ENCODE measurements at regions not wholly inside any gene's neighbourhood (a gene's known extent, or its start where the extent isn't known, plus 50 kb on each side); places are given as distances from the start of the nearest gene placed in this dataset.

DNA sequence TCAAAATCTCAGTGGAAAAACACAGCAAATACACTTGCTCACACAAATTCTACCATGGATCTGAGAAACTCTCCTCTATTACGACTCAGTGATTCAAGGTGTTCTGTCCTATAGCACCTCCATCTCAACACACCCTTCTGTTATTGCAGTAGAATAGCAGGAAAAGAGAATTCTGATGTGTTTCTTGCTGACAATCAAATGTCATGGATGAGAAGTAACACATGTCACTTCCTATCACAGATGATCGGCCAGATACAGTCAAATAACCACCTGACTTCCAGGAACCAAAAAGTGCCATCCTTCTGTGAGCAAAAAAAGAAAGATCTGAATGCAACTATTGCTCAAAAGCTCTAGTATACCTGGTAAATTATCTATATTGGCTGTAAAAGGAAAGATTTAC lies 734.2 kb upstream of the GBE1 start:
- Histone ChIP-seq H3K23ac (ENCODE audit: low read length) (no peak overlapping the region), H3K9ac (ENCODE audit: low read length) (no peak overlapping the region), H3K79me2 (ENCODE audit: control insufficient read depth, insufficient read depth, low read length, poor library complexity) (no peaks in the 10 kb centered on the region), H3K27me3 (ENCODE audit: insufficient read depth, low read length) (no peaks in the 10 kb centered on the region), H2AFZ (ENCODE audit: insufficient read depth, low read length, poor library complexity) (no peak overlapping the region), H3K18ac (ENCODE audit: low read length) (no peak overlapping the region), H3K14ac (ENCODE audit: low read length) (no peak overlapping the region), H3K36me3 (ENCODE audit: control insufficient read depth in 1 of 2, insufficient read depth in 2 of 2, low read length in 2 of 2) (no peaks in the 10 kb centered on the region), H3K4ac (ENCODE audit: low read depth, low read length) (no peak overlapping the region), H4K8ac (ENCODE audit: low read depth, low read length) (no peak overlapping the region), H4K12ac (ENCODE audit: low read depth, low read length) (no peak overlapping the region), H2BK120ac (ENCODE audit: insufficient read depth, low read length, poor library complexity) (no peak overlapping the region), H3K4me2 (ENCODE audit: low read length) (no peak overlapping the region), H3K27ac (ENCODE audit: low read depth, low read length) (no peak overlapping the region), H4K91ac (ENCODE audit: low read depth, low read length) (no peak overlapping the region), H3K79me1 (ENCODE audit: low read length) (no peaks in the 10 kb centered on the region), H3K4me1 (ENCODE audit: control insufficient read depth in 1 of 2, insufficient read depth in 2 of 2, low read length in 2 of 2) (no peaks in the 10 kb centered on the region), H2BK12ac (ENCODE audit: low read length) (no peak overlapping the region), H2BK5ac (ENCODE audit: low read depth, low read length, poor library complexity) (no peak overlapping the region), H3K4me3 (ENCODE audit: low read depth, low read length) (no peak overlapping the region), H2AK5ac (ENCODE audit: low read length) (no peak overlapping the region), H3K9me3 (ENCODE audit: insufficient read depth, low read depth, low read length) (no peaks in the 10 kb centered on the region)
- WGBS (ENCODE audit: extremely low coverage, insufficient coverage, insufficient read length) = no CpG with 5 or more reads among the region's 2 CpGs
- no peak for DNase-seq

DNA sequence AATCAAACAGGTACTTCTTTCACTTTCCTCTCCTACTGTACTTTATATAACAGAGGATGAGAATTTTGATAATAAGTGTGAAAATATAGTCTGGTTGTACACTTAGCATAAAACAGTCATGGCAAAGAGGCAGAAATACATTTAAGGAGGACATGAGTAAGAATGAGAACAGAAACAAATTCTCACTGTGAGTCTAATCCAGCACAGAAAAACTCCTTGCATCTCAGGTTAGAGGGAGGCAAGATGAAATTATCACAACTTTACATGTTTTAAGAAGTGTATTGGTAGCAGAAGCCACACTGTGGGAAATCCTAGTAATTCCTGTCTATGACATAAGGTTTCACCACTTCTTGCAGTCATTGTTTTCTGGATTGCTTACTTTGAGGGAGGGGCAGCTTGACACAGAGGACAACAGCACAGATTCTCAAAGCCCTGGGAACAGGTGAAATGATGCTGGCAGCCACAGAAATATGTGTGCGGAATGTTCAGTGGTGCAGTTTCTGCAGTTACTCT lies 733.6 kb upstream of the GBE1 start:
- H3K27ac ChIP-seq (ENCODE audit: low read depth, low read length) = no peak overlapping the region
- H2BK120ac ChIP-seq (ENCODE audit: insufficient read depth, low read length, poor library complexity) = no peak overlapping the region
- H4K12ac ChIP-seq (ENCODE audit: low read depth, low read length) = no peak overlapping the region
- H2BK12ac ChIP-seq (ENCODE audit: low read length) = no peak overlapping the region
- no peaks in the 10 kb centered on the region for H3K4me1 ChIP-seq (ENCODE audit: control insufficient read depth in 1 of 2, insufficient read depth in 2 of 2, low read length in 2 of 2)
- no peak overlapping the region for H3K4ac ChIP-seq (ENCODE audit: low read depth, low read length)
- no peak overlapping the region for H3K4me3 ChIP-seq (ENCODE audit: low read depth, low read length)
- no peak overlapping the region for H3K23ac ChIP-seq (ENCODE audit: low read length)
- no peaks in the 10 kb centered on the region for H3K9me3 ChIP-seq (ENCODE audit: insufficient read depth, low read depth, low read length)
- H2BK5ac ChIP-seq (ENCODE audit: low read depth, low read length, poor library complexity) = no peak overlapping the region
- H2AK5ac ChIP-seq (ENCODE audit: low read length) = no peak overlapping the region
- no peak overlapping the region for H3K14ac ChIP-seq (ENCODE audit: low read length)
- H2AFZ ChIP-seq (ENCODE audit: insufficient read depth, low read length, poor library complexity) = no peak overlapping the region
- no peaks in the 10 kb centered on the region for H3K36me3 ChIP-seq (ENCODE audit: control insufficient read depth in 1 of 2, insufficient read depth in 2 of 2, low read length in 2 of 2)
- H3K79me2 ChIP-seq (ENCODE audit: control insufficient read depth, insufficient read depth, low read length, poor library complexity) = no peaks in the 10 kb centered on the region
- no peaks in the 10 kb centered on the region for H3K79me1 ChIP-seq (ENCODE audit: low read length)
- no peak overlapping the region for H3K18ac ChIP-seq (ENCODE audit: low read length)
- no peak for DNase-seq
- no peak overlapping the region for H4K8ac ChIP-seq (ENCODE audit: low read depth, low read length)
- no peaks in the 10 kb centered on the region for H3K27me3 ChIP-seq (ENCODE audit: insufficient read depth, low read length)
- WGBS (ENCODE audit: extremely low coverage, insufficient coverage, insufficient read length) = no CpG with 5 or more reads among the region's 1 CpG
- H3K9ac ChIP-seq (ENCODE audit: low read length) = no peak overlapping the region
- H3K4me2 ChIP-seq (ENCODE audit: low read length) = no peak overlapping the region
- H4K91ac ChIP-seq (ENCODE audit: low read depth, low read length) = no peak overlapping the region

DNA sequence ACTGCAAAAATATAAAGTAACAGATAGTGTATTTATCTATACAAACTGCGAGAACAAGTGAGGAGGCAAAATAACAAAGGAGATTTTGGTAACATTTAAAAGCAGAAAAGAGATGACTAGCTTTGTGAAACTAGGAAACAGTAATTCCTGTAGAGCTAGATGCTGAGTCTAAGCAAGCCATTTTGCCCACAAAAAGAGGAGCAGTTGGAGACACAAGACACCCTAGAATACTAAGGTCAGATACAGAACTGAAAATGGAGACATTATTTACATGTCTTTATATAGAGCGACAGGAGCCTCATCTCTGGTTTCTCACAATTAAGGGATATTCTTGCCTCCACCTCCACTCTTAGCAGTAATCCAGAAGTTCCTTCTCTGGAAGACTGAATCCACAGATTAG lies 732.4 kb upstream of the GBE1 start:
- H3K9me3 ChIP-seq (ENCODE audit: insufficient read depth, low read depth, low read length) = no peaks in the 10 kb centered on the region
- no peaks in the 10 kb centered on the region for H3K4me1 ChIP-seq (ENCODE audit: control insufficient read depth in 1 of 2, insufficient read depth in 2 of 2, low read length in 2 of 2)
- H3K18ac ChIP-seq (ENCODE audit: low read length) = no peak overlapping the region
- no peak overlapping the region for H4K12ac ChIP-seq (ENCODE audit: low read depth, low read length)
- H2BK120ac ChIP-seq (ENCODE audit: insufficient read depth, low read length, poor library complexity) = no peak overlapping the region
- no peak overlapping the region for H2AFZ ChIP-seq (ENCODE audit: insufficient read depth, low read length, poor library complexity)
- H3K27me3 ChIP-seq (ENCODE audit: insufficient read depth, low read length) = no peaks in the 10 kb centered on the region
- no peak overlapping the region for H3K9ac ChIP-seq (ENCODE audit: low read length)
- no peaks in the 10 kb centered on the region for H3K79me1 ChIP-seq (ENCODE audit: low read length)
- H3K36me3 ChIP-seq (ENCODE audit: control insufficient read depth in 1 of 2, insufficient read depth in 2 of 2, low read length in 2 of 2) = no peaks in the 10 kb centered on the region
- no peak overlapping the region for H3K27ac ChIP-seq (ENCODE audit: low read depth, low read length)
- no peak overlapping the region for H3K4me2 ChIP-seq (ENCODE audit: low read length)
- no peak overlapping the region for H3K14ac ChIP-seq (ENCODE audit: low read length)
- H2BK5ac ChIP-seq (ENCODE audit: low read depth, low read length, poor library complexity) = no peak overlapping the region
- DNase-seq = no peak
- no peak overlapping the region for H3K23ac ChIP-seq (ENCODE audit: low read length)
- no CpG with 5 or more reads among the region's 2 CpGs for WGBS (ENCODE audit: extremely low coverage, insufficient coverage, insufficient read length)
- H3K79me2 ChIP-seq (ENCODE audit: control insufficient read depth, insufficient read depth, low read length, poor library complexity) = no peaks in the 10 kb centered on the region
- no peak overlapping the region for H4K91ac ChIP-seq (ENCODE audit: low read depth, low read length)
- no peak overlapping the region for H2AK5ac ChIP-seq (ENCODE audit: low read length)
- no peak overlapping the region for H3K4me3 ChIP-seq (ENCODE audit: low read depth, low read length)
- no peak overlapping the region for H2BK12ac ChIP-seq (ENCODE audit: low read length)
- H3K4ac ChIP-seq (ENCODE audit: low read depth, low read length) = no peak overlapping the region
- no peak overlapping the region for H4K8ac ChIP-seq (ENCODE audit: low read depth, low read length)

DNA sequence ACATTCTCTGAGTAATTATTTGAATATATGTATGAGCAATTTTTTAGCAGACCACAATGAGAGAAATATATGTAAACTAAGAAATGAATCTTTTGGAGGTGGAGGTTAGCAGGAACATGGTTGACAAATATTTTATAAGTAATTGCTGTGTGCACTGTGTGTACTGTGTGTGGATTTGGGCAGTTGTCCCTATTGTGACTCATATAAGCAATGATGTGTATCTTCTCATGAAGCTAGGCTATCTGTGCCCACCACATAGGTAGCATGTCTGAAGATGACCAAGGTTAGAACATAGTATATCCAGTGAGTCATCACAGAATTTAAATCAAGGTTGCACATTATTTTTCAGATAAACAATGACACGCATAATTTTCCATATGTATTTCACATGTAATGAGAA lies 713.9 kb upstream of the GBE1 start:
- H3K79me1 ChIP-seq (ENCODE audit: low read length) = no peaks in the 10 kb centered on the region
- no peak overlapping the region for H3K4me2 ChIP-seq (ENCODE audit: low read length)
- no CpG with 5 or more reads among the region's 1 CpG for WGBS (ENCODE audit: extremely low coverage, insufficient coverage, insufficient read length)

More for the DNA sequence above, 713.9 kb upstream of the GBE1 start:
- Histone ChIP-seq H3K79me2 (ENCODE audit: control insufficient read depth, insufficient read depth, low read length, poor library complexity) (no peaks in the 10 kb centered on the region), H2AK5ac (ENCODE audit: low read length) (no peak overlapping the region), H3K27ac (ENCODE audit: low read depth, low read length) (no peak overlapping the region), H3K4me3 (ENCODE audit: low read depth, low read length) (no peak overlapping the region), H3K4ac (ENCODE audit: low read depth, low read length) (no peak overlapping the region), H3K14ac (ENCODE audit: low read length) (no peak overlapping the region), H3K36me3 (ENCODE audit: control insufficient read depth in 1 of 2, insufficient read depth in 2 of 2, low read length in 2 of 2) (no peaks in the 10 kb centered on the region), H3K9ac (ENCODE audit: low read length) (no peak overlapping the region), H3K9me3 (ENCODE audit: insufficient read depth, low read depth, low read length) (no peaks in the 10 kb centered on the region), H3K27me3 (ENCODE audit: insufficient read depth, low read length) (no peaks in the 10 kb centered on the region), H2BK12ac (ENCODE audit: low read length) (no peak overlapping the region), H2AFZ (ENCODE audit: insufficient read depth, low read length, poor library complexity) (no peak overlapping the region), H3K18ac (ENCODE audit: low read length) (no peak overlapping the region), H3K23ac (ENCODE audit: low read length) (no peak overlapping the region), H4K91ac (ENCODE audit: low read depth, low read length) (no peak overlapping the region), H4K8ac (ENCODE audit: low read depth, low read length) (no peak overlapping the region), H2BK120ac (ENCODE audit: insufficient read depth, low read length, poor library complexity) (no peak overlapping the region), H4K12ac (ENCODE audit: low read depth, low read length) (no peak overlapping the region), H2BK5ac (ENCODE audit: low read depth, low read length, poor library complexity) (no peak overlapping the region), H3K4me1 (ENCODE audit: control insufficient read depth in 1 of 2, insufficient read depth in 2 of 2, low read length in 2 of 2) (no peaks in the 10 kb centered on the region)
- no peak for DNase-seq

Data from trophoblast cell (in vitro differentiated cells and primary cell).